ENCODE measurements at regions not wholly inside any gene's neighbourhood (a gene's known extent, or its start where the extent isn't known, plus 50 kb on each side); places are given as distances from the start of the nearest gene placed in this dataset.

DNA sequence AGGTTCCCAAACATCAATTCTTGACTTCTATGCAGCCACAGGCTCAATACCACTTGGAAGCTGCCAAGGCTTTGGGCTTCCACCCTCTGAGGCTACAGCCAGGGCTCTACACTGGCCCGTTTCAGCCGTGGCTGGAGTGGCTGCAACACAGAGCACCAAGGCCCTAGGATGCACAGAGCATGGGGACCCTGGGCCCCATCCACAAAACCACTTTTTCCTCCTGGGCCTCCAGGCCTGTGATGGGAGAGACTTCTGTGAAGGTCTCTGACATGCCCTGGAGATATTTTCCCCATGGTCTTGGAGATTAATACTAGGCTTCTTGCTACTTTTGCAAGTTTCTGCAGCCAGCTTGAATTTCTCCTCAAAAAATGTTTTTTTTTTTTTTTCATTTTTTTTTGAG, 655.4 kb upstream of the ZP4 start:
- Histone ChIP-seq H3K4me3 (ENCODE audit: low read depth, low read length) (no peak overlapping the region), H3K36me3 (ENCODE audit: control insufficient read depth, insufficient read depth, low read length) (no peaks in the 10 kb centered on the region), H3K27me3 (ENCODE audit: control insufficient read depth, insufficient read depth, low read length) (no peaks in the 10 kb centered on the region)
- no peak for DNase-seq (ENCODE audit: low read depth)
- POLR2A ChIA-PET = no interaction called here
- TF ChIP-seq, protein P1, sequence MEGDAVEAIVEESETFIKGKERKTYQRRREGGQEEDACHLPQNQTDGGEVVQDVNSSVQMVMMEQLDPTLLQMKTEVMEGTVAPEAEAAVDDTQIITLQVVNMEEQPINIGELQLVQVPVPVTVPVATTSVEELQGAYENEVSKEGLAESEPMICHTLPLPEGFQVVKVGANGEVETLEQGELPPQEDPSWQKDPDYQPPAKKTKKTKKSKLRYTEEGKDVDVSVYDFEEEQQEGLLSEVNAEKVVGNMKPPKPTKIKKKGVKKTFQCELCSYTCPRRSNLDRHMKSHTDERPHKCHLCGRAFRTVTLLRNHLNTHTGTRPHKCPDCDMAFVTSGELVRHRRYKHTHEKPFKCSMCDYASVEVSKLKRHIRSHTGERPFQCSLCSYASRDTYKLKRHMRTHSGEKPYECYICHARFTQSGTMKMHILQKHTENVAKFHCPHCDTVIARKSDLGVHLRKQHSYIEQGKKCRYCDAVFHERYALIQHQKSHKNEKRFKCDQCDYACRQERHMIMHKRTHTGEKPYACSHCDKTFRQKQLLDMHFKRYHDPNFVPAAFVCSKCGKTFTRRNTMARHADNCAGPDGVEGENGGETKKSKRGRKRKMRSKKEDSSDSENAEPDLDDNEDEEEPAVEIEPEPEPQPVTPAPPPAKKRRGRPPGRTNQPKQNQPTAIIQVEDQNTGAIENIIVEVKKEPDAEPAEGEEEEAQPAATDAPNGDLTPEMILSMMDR (IDR thresholded peaks at IDR 0.05; ENCODE audit: insufficient read depth, low read depth, low read length) = no peak
- CTCF ChIA-PET = no interaction called here

DNA sequence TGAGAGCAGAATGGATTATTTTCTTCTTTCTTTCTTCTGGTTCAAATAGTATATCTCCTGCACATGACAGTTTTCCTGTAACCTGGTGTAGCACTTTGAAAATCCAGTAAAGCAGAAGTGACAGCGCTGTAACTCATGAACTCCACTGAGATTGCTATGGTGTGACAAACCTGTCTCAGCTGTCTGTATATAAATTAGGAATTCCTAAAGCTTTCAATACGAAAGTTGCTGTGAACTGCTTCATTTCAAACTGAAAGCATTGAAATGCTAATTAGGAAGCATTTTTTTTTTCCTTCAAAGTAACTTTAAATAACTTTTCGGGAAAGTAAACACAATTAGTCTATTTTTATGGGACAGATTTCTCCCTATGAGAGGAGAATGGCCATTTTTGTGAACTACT, 646.9 kb upstream of the ZP4 start:
- TF ChIP-seq, protein P1 (IDR thresholded peaks at IDR 0.05; ENCODE audit: insufficient read depth, low read depth, low read length) = no peak
- no peak for DNase-seq (ENCODE audit: low read depth)
- Histone ChIP-seq H3K27me3 (ENCODE audit: control insufficient read depth, insufficient read depth, low read length) (no peaks in the 10 kb centered on the region), H3K36me3 (ENCODE audit: control insufficient read depth, insufficient read depth, low read length) (no peaks in the 10 kb centered on the region), H3K4me3 (ENCODE audit: low read depth, low read length) (no peak overlapping the region)
- POLR2A ChIA-PET = no interaction called here
- CTCF ChIA-PET = no interaction called here

DNA sequence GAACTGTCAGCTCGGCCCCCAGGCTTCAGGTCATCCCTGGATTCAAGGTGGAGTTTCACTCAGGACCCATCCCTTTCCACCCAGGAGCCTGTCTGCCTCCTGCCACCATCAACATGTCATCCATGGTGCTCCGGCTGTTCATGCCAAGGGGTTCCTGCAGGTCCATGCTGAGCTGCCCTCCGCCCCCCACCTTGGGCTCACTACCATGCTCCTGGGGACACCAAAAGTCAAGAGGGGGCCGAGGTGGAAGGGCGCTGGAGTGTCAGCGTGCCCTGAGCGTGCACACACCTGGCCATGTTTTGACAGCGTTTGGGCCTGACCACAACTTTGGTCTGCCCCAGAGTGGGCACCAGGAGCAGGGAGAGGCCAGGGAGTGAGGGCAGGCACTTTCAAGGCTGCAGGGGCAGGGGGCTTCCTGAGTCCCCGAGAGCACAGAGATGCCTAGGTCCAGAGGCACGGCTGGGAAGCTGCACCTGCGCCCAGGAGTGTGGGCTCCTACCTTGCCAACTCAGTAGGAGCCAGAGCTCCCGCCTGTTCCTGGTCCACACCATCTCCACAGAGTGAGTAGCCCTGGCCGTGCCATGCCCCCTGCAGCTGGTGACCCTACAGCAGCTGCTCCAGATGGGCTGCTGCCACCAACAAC, 639.6 kb upstream of the ZP4 start:
- ChIA-PET CTCF (no interaction called here), POLR2A (no interaction called here)
- Histone ChIP-seq H3K36me3 (ENCODE audit: control insufficient read depth, insufficient read depth, low read length) (no peaks in the 10 kb centered on the region), H3K4me3 (ENCODE audit: low read depth, low read length) (no peak overlapping the region), H3K27me3 (ENCODE audit: control insufficient read depth, insufficient read depth, low read length) (no peaks in the 10 kb centered on the region)
- TF ChIP-seq, protein P1 (IDR thresholded peaks at IDR 0.05; ENCODE audit: insufficient read depth, low read depth, low read length) = no peak
- DNase-seq (ENCODE audit: low read depth) = no peak

DNA sequence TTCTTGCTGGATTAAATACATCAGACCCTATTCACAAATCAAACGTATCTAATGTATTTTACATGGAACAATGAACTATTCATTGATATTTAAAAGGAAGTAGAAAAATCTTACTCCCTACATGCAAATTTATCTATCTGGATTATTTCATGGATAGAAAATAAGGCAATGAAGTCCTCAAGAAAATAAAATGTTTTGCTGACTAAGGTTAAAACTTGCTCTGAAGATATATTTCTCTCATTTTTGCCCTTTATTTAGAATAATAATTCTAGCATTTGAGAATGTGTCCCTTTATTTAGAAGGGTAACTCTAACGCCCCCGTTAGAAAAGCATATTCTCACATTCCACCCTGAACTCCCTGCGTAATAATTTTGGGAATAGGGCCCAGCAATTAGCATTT, 627.0 kb upstream of the ZP4 start:
- ChIA-PET CTCF (interaction anchor here (0.6 kb wide), 1 partner anchor 18 kb away, joined by 3 read pairs; no protein-coding TSS in a partner anchor), POLR2A (no interaction called here)
- Histone ChIP-seq H3K27me3 (ENCODE audit: control insufficient read depth, insufficient read depth, low read length) (no peaks in the 10 kb centered on the region), H3K36me3 (ENCODE audit: control insufficient read depth, insufficient read depth, low read length) (no peaks in the 10 kb centered on the region), H3K4me3 (ENCODE audit: low read depth, low read length) (no peak overlapping the region)
- TF ChIP-seq, protein P1 (IDR thresholded peaks at IDR 0.05; ENCODE audit: insufficient read depth, low read depth, low read length) = no peak
- DNase-seq (ENCODE audit: low read depth) = no peak

DNA sequence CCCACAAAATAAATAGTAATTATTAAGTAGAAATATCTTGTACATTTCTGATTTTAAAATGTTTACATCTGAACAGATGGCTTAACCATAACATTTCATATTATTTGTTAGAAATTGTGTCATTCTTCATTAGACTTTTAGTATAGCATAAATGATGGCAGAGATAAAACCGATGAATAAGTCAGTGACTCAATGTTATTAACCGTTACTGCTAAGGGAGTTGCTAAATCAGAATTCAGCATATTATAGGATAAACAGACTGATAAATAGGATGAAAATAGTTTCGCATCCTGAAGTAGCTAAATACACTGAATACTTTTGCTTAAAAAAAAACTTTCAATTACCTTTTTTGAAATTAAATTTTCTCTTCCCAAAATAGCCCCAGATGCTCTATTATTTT, 610.6 kb upstream of the ZP4 start:
- Histone ChIP-seq H3K4me3 (ENCODE audit: low read depth, low read length) (no peak overlapping the region), H3K36me3 (ENCODE audit: control insufficient read depth, insufficient read depth, low read length) (no peaks in the 10 kb centered on the region), H3K27me3 (ENCODE audit: control insufficient read depth, insufficient read depth, low read length) (no peaks in the 10 kb centered on the region)
- ChIA-PET POLR2A (no interaction called here), CTCF (interaction anchor here (0.6 kb wide), 1 partner anchor 12 kb away, joined by 3 read pairs; no protein-coding TSS in a partner anchor)
- DNase-seq (ENCODE audit: low read depth) = no peak
- TF ChIP-seq, protein P1 (IDR thresholded peaks at IDR 0.05; ENCODE audit: insufficient read depth, low read depth, low read length) = no peak

Data from BJ (cell line).